ENCODE measurements at regions not wholly inside any gene's neighbourhood (a gene's known extent, or its start where the extent isn't known, plus 50 kb on each side); places are given as distances from the start of the nearest gene placed in this dataset.

DNA sequence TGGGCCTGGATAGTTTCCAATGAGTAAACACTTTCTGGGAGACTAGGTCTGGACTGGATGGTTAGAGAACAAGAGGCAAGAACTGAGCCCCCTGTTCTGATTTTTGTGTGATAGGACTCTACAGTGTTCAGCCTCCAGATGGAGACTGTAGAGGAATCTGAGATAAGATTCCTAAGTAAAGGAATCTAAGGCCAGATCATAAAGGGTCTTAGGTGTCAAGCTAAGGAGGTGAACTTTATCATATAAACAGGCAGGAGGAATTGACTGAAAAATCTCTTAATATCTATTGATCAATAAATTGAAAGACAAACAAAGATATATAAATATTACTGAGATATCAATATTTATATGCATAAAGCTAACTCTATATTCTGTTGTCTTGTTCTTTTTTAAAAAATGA, 449.1 kb upstream of the DAB1 start:
- Histone ChIP-seq H3K4me1 (replicated peaks in 1 of 2; ENCODE audit: control insufficient read depth in 2 of 2, insufficient read depth in 2 of 2, low read length in 2 of 2) (no peaks in the 10 kb centered on the region), H4K20me1 (replicated peaks; ENCODE audit: control insufficient read depth, insufficient read depth, low read length) (no peaks in the 10 kb centered on the region), H3K4me2 (ENCODE audit: insufficient read depth, low read length) (no peak overlapping the region), H3K4me3 (no peak overlapping the region), H3K27me3 (ENCODE audit: control insufficient read depth in 2 of 2, insufficient read depth in 2 of 2, low read length in 2 of 2) (no peaks in the 10 kb centered on the region), H3K9ac (ENCODE audit: insufficient read depth in 1 of 2, low read depth in 2 of 2, low read length in 2 of 2) (no peak overlapping the region), H3K79me2 (ENCODE audit: control insufficient read depth, insufficient read depth, low read length) (no peaks in the 10 kb centered on the region), H3K36me3 (ENCODE audit: control insufficient read depth, insufficient read depth, low read length) (no peaks in the 10 kb centered on the region), H3K9me3 (replicated peaks; ENCODE audit: control insufficient read depth, insufficient read depth, low read depth, low read length) (no peaks in the 10 kb centered on the region), H3K9me1 (ENCODE audit: control insufficient read depth, insufficient read depth, low read length) (no peaks in the 10 kb centered on the region), H3K27ac (ENCODE audit: extremely low read depth, low read depth, low read length) (no peak overlapping the region), H2AFZ (ENCODE audit: low read depth, low read length) (no peak overlapping the region)
- POLR2A ChIA-PET = interaction anchor here (1.1 kb wide), 1 partner anchor 12 kb away, joined by 3 read pairs; no protein-coding TSS in a partner anchor
- no peak for FAIRE-seq
- BruUV-seq (replicated peaks) = no TSS peak
- intact Hi-C loops (cut with micrococcal nuclease) = no loop called here
- in situ Hi-C loops (cut with MboI) = no loop called here
- TF ChIP-seq PTTG1 (tag; IDR thresholded peaks at IDR 0.05; ENCODE audit: low read depth) = no peak
- no peak for TF ChIP-seq BRF1 (IDR thresholded peaks at IDR 0.05; ENCODE audit: borderline replicate concordance, extremely low read depth, insufficient read length)
- CTCF ChIA-PET (ENCODE audit: low intra/inter-chr PET ratio) = no interaction called here
- DNase-seq (ENCODE audit: extremely low read depth in 1 of 4, low spot score in 3 of 4) = no peak
- no peak for ATAC-seq

GRCh38 chr1:57868908-57869307, 445.0 kb upstream of the DAB1 start:
- no peak for ATAC-seq
- intact Hi-C loops (cut with micrococcal nuclease) = no loop called here
- TF ChIP-seq HDGF (IDR thresholded peaks at IDR 0.05) = no peak
- no peak for TF ChIP-seq ZNF785 (CRISPR knock-in tag; IDR thresholded peaks at IDR 0.05)
- no peak for TF ChIP-seq ZC3H4 (CRISPR knock-in tag; IDR thresholded peaks at IDR 0.05; ENCODE audit: borderline replicate concordance)
- no peak for TF ChIP-seq FOXK1 (CRISPR knock-in tag; IDR thresholded peaks at IDR 0.05; ENCODE audit: borderline replicate concordance)
- no peak for TF ChIP-seq CHD4 (IDR thresholded peaks at IDR 0.05; ENCODE audit: insufficient read depth, insufficient replicate concordance, low read depth, low read length, poor library complexity, severe bottlenecking)
- TF ChIP-seq, protein P1, sequence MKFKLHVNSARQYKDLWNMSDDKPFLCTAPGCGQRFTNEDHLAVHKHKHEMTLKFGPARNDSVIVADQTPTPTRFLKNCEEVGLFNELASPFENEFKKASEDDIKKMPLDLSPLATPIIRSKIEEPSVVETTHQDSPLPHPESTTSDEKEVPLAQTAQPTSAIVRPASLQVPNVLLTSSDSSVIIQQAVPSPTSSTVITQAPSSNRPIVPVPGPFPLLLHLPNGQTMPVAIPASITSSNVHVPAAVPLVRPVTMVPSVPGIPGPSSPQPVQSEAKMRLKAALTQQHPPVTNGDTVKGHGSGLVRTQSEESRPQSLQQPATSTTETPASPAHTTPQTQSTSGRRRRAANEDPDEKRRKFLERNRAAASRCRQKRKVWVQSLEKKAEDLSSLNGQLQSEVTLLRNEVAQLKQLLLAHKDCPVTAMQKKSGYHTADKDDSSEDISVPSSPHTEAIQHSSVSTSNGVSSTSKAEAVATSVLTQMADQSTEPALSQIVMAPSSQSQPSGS (CRISPR knock-in tag; IDR thresholded peaks at IDR 0.05) = no peak
- TF ChIP-seq HDAC1 (IDR thresholded peaks at IDR 0.05) = no peak
- no peak for TF ChIP-seq LARP7 (IDR thresholded peaks at IDR 0.05)
- no peak for TF ChIP-seq SIN3B (IDR thresholded peaks at IDR 0.05; ENCODE audit: low read depth)
- TF ChIP-seq, protein P2, sequence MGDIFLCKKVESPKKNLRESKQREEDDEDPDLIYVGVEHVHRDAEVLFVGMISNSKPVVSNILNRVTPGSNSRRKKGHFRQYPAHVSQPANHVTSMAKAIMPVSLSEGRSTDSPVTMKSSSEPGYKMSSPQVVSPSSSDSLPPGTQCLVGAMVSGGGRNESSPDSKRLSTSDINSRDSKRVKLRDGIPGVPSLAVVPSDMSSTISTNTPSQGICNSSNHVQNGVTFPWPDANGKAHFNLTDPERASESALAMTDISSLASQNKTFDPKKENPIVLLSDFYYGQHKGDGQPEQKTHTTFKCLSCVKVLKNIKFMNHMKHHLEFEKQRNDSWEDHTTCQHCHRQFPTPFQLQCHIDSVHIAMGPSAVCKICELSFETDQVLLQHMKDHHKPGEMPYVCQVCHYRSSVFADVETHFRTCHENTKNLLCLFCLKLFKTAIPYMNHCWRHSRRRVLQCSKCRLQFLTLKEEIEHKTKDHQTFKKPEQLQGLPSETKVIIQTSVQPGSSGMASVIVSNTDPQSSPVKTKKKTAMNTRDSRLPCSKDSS (IDR thresholded peaks at IDR 0.05; ENCODE audit: low read depth, partially characterized antibody) = no peak
- TF ChIP-seq PYGO2 (tag; IDR thresholded peaks at IDR 0.05) = no peak
- TF ChIP-seq ZBTB7A (IDR thresholded peaks at IDR 0.05; ENCODE audit: borderline replicate concordance, control insufficient read depth, low read depth, low read length) = no peak

More at GRCh38 chr1:57868908-57869307, 445.0 kb upstream of the DAB1 start:
- no peak for FAIRE-seq
- Histone ChIP-seq H2AFZ (ENCODE audit: low read depth, low read length) (no peak overlapping the region), H3K79me2 (ENCODE audit: control insufficient read depth, insufficient read depth, low read length) (no peaks in the 10 kb centered on the region), H3K4me2 (ENCODE audit: insufficient read depth, low read length) (no peak overlapping the region), H4K20me1 (replicated peaks; ENCODE audit: control insufficient read depth, insufficient read depth, low read length) (no peaks in the 10 kb centered on the region), H3K36me3 (ENCODE audit: control insufficient read depth, insufficient read depth, low read length) (no peaks in the 10 kb centered on the region), H3K4me3 (no peak overlapping the region), H3K4me1 (replicated peaks in 1 of 2; ENCODE audit: control insufficient read depth in 2 of 2, insufficient read depth in 2 of 2, low read length in 2 of 2) (no peaks in the 10 kb centered on the region), H3K27ac (ENCODE audit: extremely low read depth, low read depth, low read length) (no peak overlapping the region), H3K27me3 (ENCODE audit: control insufficient read depth in 2 of 2, insufficient read depth in 2 of 2, low read length in 2 of 2) (no peaks in the 10 kb centered on the region), H3K9me1 (ENCODE audit: control insufficient read depth, insufficient read depth, low read length) (no peaks in the 10 kb centered on the region), H3K9ac (ENCODE audit: insufficient read depth in 1 of 2, low read depth in 2 of 2, low read length in 2 of 2) (no peak overlapping the region), H3K9me3 (replicated peaks; ENCODE audit: control insufficient read depth, insufficient read depth, low read depth, low read length) (no peaks in the 10 kb centered on the region)
- no peak for DNase-seq (ENCODE audit: extremely low read depth in 1 of 4, low spot score in 3 of 4)
- in situ Hi-C loops (cut with MboI) = no loop called here
- WGBS (ENCODE audit: insufficient coverage, low coverage, missing lambda C conversion rate) = 0% methylated on average over 1 of the region's 1 CpG
- BruUV-seq (replicated peaks) = no TSS peak
- ChIA-PET POLR2A (interaction anchor here (0.8 kb wide), 1 partner anchor 143 kb away, joined by 3 read pairs; no protein-coding TSS in a partner anchor), CTCF (ENCODE audit: low intra/inter-chr PET ratio) (no interaction called here)

Data from K562 (cell line).